BJ (cell line): ENCODE measurements at regions not wholly inside any gene's neighbourhood (a gene's known extent, or its start where the extent isn't known, plus 50 kb on each side); places are given as distances from the start of the nearest gene placed in this dataset.

Experiments used
- CTCF ChIA-PET: fragments of 350-600 bp; formaldehyde crosslinking; extraction: SDS; loops from one replicate; lab custom pipeline; 2021; ENCODE audit warnings: antibody characterized with exemption, inconsistent platforms; lab: Yijun Ruan, JAX
- POLR2A ChIA-PET: fragments of 300-600 bp; sonication (Branson Sonifier 250); formaldehyde crosslinking; extraction: SDS; loops from one replicate; lab custom pipeline; 2021; ENCODE audit warnings: antibody characterized with exemption; lab: Charles Lee
- DNase-seq: peaks from one replicate; pipeline ENCODE4 v3.0.0-alpha.2; 2011; ENCODE audit warnings: low read depth
- H3K27me3 ChIP-seq: 2 replicates; pipeline ENCODE4 v1.6.0; 2011; ENCODE audit warnings: low read length; ENCODE audit not compliant: control insufficient read depth, insufficient read depth
- H3K36me3 ChIP-seq: 2 replicates; pipeline ENCODE4 v1.5.1; 2011; ENCODE audit warnings: low read length; ENCODE audit not compliant: control insufficient read depth, insufficient read depth
- H3K4me3 ChIP-seq: 2 replicates; pipeline ENCODE4 v1.5.1; 2011; ENCODE audit warnings: low read depth, mild to moderate bottlenecking, control low read depth, low read length
- TF ChIP-seq, protein P1 (sequence below): IDR thresholded peaks from 2 replicates; pipeline ENCODE4 v1.5.1; 2011; ENCODE audit warnings: low read depth, mild to moderate bottlenecking, control low read depth, inconsistent platforms, low read length, moderate library complexity; ENCODE audit not compliant: insufficient read depth

DNA sequence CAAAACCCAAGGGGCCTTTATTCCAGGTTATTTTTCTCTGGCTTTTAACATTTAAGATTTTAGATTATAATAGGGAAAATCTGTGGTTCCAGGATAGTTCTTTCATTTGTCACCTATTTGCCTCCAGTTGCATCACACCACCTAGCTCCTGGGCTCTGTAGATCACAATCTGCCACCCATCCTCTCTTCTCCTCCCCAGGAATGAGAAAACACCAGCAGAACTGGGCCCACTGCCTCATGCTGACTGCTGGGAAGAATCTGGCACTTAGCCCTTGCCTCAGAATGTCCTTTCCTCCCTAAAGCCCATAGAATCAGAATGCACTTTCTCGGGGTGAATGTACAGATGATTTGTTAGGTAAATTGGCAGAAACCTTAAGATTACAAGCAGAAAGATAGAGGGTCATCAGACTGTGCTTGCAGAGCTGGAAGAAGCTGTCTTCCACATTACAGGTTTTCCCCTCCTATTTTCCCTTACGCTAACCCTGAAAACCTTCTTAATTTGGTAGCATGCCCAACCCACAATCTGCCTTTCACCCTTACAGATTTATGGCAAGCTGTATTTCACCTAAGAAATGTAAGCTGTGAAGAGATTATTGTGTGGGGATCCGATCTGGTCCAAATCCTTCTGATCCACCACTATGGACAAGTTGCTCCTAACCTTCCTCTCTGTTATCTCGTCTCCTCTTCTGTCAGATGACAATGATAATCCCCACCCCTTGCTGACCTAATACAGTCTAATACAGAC is 72.6 kb downstream of the LRRC30 start:
- Histone ChIP-seq H3K27me3 (no peaks in the 10 kb centered on the region), H3K36me3 (no peaks in the 10 kb centered on the region), H3K4me3 (no peak overlapping the region)
- DNase-seq = no peak
- TF ChIP-seq, protein P1, sequence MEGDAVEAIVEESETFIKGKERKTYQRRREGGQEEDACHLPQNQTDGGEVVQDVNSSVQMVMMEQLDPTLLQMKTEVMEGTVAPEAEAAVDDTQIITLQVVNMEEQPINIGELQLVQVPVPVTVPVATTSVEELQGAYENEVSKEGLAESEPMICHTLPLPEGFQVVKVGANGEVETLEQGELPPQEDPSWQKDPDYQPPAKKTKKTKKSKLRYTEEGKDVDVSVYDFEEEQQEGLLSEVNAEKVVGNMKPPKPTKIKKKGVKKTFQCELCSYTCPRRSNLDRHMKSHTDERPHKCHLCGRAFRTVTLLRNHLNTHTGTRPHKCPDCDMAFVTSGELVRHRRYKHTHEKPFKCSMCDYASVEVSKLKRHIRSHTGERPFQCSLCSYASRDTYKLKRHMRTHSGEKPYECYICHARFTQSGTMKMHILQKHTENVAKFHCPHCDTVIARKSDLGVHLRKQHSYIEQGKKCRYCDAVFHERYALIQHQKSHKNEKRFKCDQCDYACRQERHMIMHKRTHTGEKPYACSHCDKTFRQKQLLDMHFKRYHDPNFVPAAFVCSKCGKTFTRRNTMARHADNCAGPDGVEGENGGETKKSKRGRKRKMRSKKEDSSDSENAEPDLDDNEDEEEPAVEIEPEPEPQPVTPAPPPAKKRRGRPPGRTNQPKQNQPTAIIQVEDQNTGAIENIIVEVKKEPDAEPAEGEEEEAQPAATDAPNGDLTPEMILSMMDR = no peak
- CTCF ChIA-PET = interaction anchor here (1.0 kb wide), 1 partner anchor 11 kb away, joined by 4 read pairs; no protein-coding TSS in a partner anchor
- POLR2A ChIA-PET = no interaction called here

DNA sequence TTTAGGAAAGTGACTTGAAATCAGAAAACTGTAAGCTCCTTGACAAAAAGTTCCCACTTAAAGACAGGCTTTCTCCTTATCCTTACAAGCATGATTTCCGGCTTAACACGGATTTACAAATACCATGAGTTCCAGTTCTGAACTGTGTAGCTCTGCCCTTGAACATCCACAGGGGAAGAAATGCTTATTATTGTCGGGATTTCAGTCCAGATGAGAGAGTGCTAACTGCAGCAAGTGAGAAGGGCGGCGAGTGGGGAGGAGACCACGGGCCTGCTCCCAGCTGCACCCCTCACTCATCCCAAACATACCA is 73.1 kb downstream of the LRRC30 start:
- ChIA-PET CTCF (interaction anchor here (1.0 kb wide), 1 partner anchor 11 kb away, joined by 4 read pairs; no protein-coding TSS in a partner anchor), POLR2A (no interaction called here)
- TF ChIP-seq, protein P1 = no peak
- Histone ChIP-seq H3K27me3 (no peaks in the 10 kb centered on the region), H3K36me3 (no peaks in the 10 kb centered on the region), H3K4me3 (no peak overlapping the region)
- DNase-seq = no peak

DNA sequence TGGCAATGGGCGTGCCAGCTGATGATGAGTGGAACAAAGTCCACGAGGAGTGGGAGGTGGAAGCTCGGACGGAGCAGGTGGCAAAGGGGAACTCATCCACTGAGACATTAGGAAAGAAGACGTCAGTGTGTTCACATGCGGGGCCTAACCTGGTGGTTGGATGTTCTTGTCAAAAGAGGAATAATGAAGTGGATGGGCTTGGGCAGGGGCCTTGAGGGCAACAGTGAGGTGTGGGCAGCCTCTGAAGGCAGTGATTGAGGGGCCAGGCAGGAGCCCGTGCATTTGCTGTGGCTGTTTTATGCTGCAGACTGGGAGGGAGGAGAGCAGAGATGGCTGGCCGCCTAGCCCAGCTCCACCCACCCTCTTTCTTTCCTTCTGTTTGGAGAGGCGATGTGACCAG is 74.5 kb downstream of the LRRC30 start:
- ChIA-PET CTCF (interaction anchor here (1.2 kb wide), 1 partner anchor 14 kb away, joined by 3 read pairs; no protein-coding TSS in a partner anchor), POLR2A (no interaction called here)
- H3K36me3 ChIP-seq = no peaks in the 10 kb centered on the region
- DNase-seq = no peak
- no peak overlapping the region for H3K4me3 ChIP-seq
- TF ChIP-seq, protein P1 = no peak
- no peaks in the 10 kb centered on the region for H3K27me3 ChIP-seq

DNA sequence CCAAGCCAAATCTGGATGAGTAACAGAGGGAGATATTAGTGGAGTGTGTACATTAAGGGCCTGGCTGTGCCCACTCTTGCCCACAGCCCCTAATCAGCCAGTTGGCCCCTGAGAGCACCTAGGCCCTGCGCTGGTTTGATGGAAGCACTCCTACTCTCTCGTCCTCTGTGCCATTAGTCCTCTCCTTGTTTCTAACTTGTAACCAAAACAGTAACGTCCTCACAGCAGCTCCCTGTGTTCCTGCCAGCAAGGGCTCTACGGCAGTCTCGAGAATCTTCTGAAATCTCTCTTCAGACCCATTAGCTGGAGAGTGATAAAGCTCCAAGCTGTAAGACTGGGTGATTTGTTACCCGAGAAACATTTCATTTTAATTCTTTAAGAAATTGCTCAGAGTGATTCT is 76.1 kb downstream of the LRRC30 start:
- no peak for DNase-seq
- TF ChIP-seq, protein P1 = no peak
- POLR2A ChIA-PET = no interaction called here
- Histone ChIP-seq H3K4me3 (no peak overlapping the region), H3K36me3 (no peaks in the 10 kb centered on the region), H3K27me3 (no peaks in the 10 kb centered on the region)
- CTCF ChIA-PET = no interaction called here

DNA sequence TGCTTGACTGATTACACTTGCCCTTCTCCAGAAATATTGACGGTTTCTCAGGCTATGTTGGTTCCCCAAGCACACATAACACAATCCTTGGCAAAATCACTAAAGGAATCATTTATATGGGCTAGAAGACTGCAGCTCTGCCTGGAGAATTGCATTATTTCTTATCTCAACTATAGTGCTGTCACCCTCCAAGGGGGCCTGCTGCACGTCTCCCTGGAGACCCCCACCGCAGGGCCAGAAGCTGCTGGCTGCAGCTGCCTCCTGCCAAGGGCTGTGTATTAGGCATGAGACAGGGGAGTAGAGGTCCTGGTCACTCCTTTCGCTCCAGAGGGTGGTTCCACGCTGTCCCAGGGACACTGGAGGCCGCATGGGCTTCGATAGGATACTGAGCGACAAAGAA is 76.6 kb downstream of the LRRC30 start:
- TF ChIP-seq, protein P1 = no peak
- Histone ChIP-seq H3K36me3 (no peaks in the 10 kb centered on the region), H3K27me3 (no peaks in the 10 kb centered on the region), H3K4me3 (no peak overlapping the region)
- CTCF ChIA-PET = no interaction called here
- POLR2A ChIA-PET = no interaction called here
- no peak for DNase-seq
